ENCODE measurements at regions not wholly inside any gene's neighbourhood (a gene's known extent, or its start where the extent isn't known, plus 50 kb on each side); places are given as distances from the start of the nearest gene placed in this dataset.
"Not testable (repeated sequence)": the region's sequence is repeated elsewhere in the genome, so short reads cannot be mapped to it uniquely, and the experiment has no call there.

DNA sequence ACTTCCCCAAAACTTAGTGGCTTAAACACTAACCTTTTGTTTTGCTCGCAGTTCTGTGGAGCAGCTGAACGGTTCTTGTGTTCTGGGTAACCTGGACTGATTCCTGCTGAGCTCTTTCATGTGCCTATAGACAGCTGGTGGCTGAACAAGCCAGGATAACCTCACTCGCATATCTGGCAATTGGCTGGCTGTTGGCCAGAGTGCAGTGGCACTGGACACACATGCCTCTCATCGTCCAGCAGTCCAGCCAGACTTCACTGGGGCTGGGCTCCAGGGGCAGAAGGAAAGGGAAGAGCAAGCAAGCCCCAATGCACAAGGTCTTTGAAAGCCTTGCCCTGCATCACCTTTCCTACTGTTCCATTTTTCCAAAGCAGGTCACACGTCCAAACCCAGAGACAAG, 53.6 kb upstream of the GATA2 start:
- TF ChIP-seq, protein P1, sequence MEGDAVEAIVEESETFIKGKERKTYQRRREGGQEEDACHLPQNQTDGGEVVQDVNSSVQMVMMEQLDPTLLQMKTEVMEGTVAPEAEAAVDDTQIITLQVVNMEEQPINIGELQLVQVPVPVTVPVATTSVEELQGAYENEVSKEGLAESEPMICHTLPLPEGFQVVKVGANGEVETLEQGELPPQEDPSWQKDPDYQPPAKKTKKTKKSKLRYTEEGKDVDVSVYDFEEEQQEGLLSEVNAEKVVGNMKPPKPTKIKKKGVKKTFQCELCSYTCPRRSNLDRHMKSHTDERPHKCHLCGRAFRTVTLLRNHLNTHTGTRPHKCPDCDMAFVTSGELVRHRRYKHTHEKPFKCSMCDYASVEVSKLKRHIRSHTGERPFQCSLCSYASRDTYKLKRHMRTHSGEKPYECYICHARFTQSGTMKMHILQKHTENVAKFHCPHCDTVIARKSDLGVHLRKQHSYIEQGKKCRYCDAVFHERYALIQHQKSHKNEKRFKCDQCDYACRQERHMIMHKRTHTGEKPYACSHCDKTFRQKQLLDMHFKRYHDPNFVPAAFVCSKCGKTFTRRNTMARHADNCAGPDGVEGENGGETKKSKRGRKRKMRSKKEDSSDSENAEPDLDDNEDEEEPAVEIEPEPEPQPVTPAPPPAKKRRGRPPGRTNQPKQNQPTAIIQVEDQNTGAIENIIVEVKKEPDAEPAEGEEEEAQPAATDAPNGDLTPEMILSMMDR (conservative IDR thresholded peaks at IDR 0.05; ENCODE audit: low read depth, low read length): no peak
- DNase-seq (ENCODE audit: low read depth): no peak
- no peak overlapping the region for H3K4me3 ChIP-seq (ENCODE audit: low read depth, low read length)

GRCh38 chr3:128545120-128545752, 52.2 kb upstream of the GATA2 start:
- DNase-seq (ENCODE audit: low read depth): no peak
- TF ChIP-seq, protein P1 (conservative IDR thresholded peaks at IDR 0.05; ENCODE audit: low read depth, low read length): no peak
- H3K4me3 ChIP-seq (ENCODE audit: low read depth, low read length): no peak overlapping the region

DNA sequence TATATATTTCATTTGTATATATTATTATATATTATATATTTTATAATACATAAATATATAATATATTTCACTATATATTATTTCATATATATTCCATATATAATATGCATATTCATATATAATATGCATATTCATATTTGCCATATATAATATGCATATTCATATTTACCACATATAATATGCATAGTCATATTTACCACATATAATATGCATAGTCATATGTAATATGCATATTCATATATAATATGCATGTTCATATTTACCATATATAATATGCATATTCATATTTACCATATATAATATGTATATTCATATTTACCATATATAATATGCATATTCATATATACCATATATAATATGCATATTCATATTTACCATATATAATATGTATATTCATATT, 51.2 kb upstream of the GATA2 start:
- TF ChIP-seq, protein P1 (conservative IDR thresholded peaks at IDR 0.05; ENCODE audit: low read depth, low read length): no peak
- no peak overlapping the region for H3K4me3 ChIP-seq (ENCODE audit: low read depth, low read length)
- no peak for DNase-seq (ENCODE audit: low read depth)

GRCh38 chr3:128543570-128544174, 50.7 kb upstream of the GATA2 start:
- not testable (repeated sequence) for DNase-seq (ENCODE audit: low read depth)

More at GRCh38 chr3:128543570-128544174, 50.7 kb upstream of the GATA2 start:
- not testable (repeated sequence) for H3K4me3 ChIP-seq (ENCODE audit: low read depth, low read length)
